ENCODE measurements at regions not wholly inside any gene's neighbourhood (a gene's known extent, or its start where the extent isn't known, plus 50 kb on each side); places are given as distances from the start of the nearest gene placed in this dataset.

DNA sequence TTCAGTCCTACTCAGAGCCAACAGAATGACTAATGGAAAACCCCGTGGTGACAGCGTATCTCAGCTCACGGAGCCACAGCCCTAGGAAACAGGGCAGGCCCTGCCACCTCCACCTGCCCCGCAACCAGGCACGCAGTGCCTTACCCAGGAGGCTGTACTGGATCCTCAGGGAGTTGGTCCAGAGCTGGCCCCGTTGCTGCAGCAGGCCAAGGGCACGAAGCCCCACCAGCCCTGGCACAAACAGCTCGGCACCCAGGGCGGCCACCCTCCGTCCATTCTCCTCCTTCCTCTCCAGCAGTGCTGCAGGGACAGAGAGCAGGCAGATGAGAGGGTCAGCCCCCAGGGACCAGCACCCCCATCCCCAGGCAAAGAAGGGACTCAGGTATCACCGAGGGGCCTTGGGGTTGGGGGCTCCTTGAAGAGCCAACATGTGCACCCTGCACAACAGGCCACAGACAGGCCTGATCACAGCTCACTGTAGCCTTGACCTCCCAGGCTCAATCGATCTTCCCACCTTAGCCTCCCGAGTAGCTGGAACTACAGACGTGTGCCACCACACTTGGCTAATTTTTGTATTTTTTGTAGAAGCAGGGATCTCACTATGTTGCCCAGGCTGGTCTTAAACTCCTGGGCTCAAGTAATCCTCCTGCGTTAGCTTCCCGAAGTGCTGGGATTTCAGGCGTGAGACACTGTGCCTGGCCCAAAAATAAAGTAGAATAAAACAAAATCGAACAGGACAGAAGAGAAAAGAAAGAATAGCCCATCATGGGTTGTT lies 115.7 kb downstream of the RMI2 start:
- no peak overlapping the region for H3K4me3 ChIP-seq (ENCODE audit: low read depth, low read length)
- no peaks in the 10 kb centered on the region for H3K27me3 ChIP-seq (replicated peaks)
- no peak for DNase-seq
- no peaks in the 10 kb centered on the region for H3K36me3 ChIP-seq (replicated peaks)
- in situ Hi-C loops (cut with HindIII; ENCODE audit: low pct_ligation_motif_present, low sequenced_read_pairs): no loop called here
- H3K27ac ChIP-seq: no peak overlapping the region
- TF ChIP-seq CTCF (IDR thresholded peaks at IDR 0.05; ENCODE audit: low read depth, low read length, missing control alignments): no peak

GRCh38 chr16:11461595-11461990 lies 116.3 kb downstream of the RMI2 start:
- no peak for TF ChIP-seq CTCF (IDR thresholded peaks at IDR 0.05; ENCODE audit: low read depth, low read length, missing control alignments)
- no peaks in the 10 kb centered on the region for H3K27me3 ChIP-seq (replicated peaks)
- in situ Hi-C loops (cut with HindIII; ENCODE audit: low pct_ligation_motif_present, low sequenced_read_pairs): no loop called here
- no peak for DNase-seq
- no peaks in the 10 kb centered on the region for H3K36me3 ChIP-seq (replicated peaks)
- H3K4me3 ChIP-seq (ENCODE audit: low read depth, low read length): no peak overlapping the region
- H3K27ac ChIP-seq: no peak overlapping the region

- TF ChIP-seq CTCF (IDR thresholded peaks at IDR 0.05; ENCODE audit: low read depth, low read length, missing control alignments): no peak
- no peak for DNase-seq
- no peaks in the 10 kb centered on the region for H3K27me3 ChIP-seq (replicated peaks)
- H3K36me3 ChIP-seq (replicated peaks): no peaks in the 10 kb centered on the region
- H3K27ac ChIP-seq: no peak overlapping the region
- in situ Hi-C loops (cut with HindIII; ENCODE audit: low pct_ligation_motif_present, low sequenced_read_pairs): no loop called here
- no peak overlapping the region for H3K4me3 ChIP-seq (ENCODE audit: low read depth, low read length)
Observed at GRCh38 chr16:11462036-11462435, 116.8 kb downstream of the RMI2 start.

DNA sequence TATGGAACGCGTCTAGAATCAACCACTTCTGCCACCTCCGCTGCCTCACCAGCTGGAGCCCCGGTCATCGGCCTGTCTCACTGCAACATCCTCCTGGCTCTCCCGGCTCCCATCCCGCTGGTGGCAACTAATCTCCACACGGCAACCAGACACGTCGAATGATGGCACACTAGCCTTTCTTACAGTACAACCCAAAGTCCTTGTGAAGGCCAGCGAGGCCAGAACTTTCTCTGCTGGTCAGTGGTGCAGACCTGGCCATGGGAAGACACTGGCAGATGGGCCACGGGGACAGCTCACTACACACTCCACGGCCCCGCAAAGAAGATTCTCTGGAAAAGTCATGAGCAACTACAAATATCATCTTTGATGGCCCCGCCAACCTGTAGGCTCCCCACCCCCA lies 117.6 kb downstream of the RMI2 start:
- in situ Hi-C loops (cut with HindIII; ENCODE audit: low pct_ligation_motif_present, low sequenced_read_pairs): no loop called here

GRCh38 chr16:11464241-11464640 lies 119.0 kb downstream of the RMI2 start:
- H3K27ac ChIP-seq: no peak overlapping the region
- no peak for DNase-seq
- TF ChIP-seq CTCF (IDR thresholded peaks at IDR 0.05; ENCODE audit: low read depth, low read length, missing control alignments): no peak
- no peak overlapping the region for H3K4me3 ChIP-seq (ENCODE audit: low read depth, low read length)
- in situ Hi-C loops (cut with HindIII; ENCODE audit: low pct_ligation_motif_present, low sequenced_read_pairs): no loop called here
- no peaks in the 10 kb centered on the region for H3K36me3 ChIP-seq (replicated peaks)
- no peaks in the 10 kb centered on the region for H3K27me3 ChIP-seq (replicated peaks)

More for the DNA sequence above, 117.6 kb downstream of the RMI2 start:
- Histone ChIP-seq H3K27me3 (replicated peaks) (no peaks in the 10 kb centered on the region), H3K4me3 (ENCODE audit: low read depth, low read length) (no peak overlapping the region), H3K27ac (no peak overlapping the region), H3K36me3 (replicated peaks) (no peaks in the 10 kb centered on the region)
- no peak for TF ChIP-seq CTCF (IDR thresholded peaks at IDR 0.05; ENCODE audit: low read depth, low read length, missing control alignments)
- no peak for DNase-seq

- no peak for DNase-seq
- H3K27me3 ChIP-seq (replicated peaks): no peaks in the 10 kb centered on the region
- no peak for TF ChIP-seq CTCF (IDR thresholded peaks at IDR 0.05; ENCODE audit: low read depth, low read length, missing control alignments)
- H3K27ac ChIP-seq: no peak overlapping the region
- in situ Hi-C loops (cut with HindIII; ENCODE audit: low pct_ligation_motif_present, low sequenced_read_pairs): no loop called here
- H3K36me3 ChIP-seq (replicated peaks): no peaks in the 10 kb centered on the region
- no peak overlapping the region for H3K4me3 ChIP-seq (ENCODE audit: low read depth, low read length)
Observed at GRCh38 chr16:11465675-11466074, 120.4 kb downstream of the RMI2 start.

All from brain microvascular endothelial cell (primary cell).